HG02642 (cell line): ENCODE measurements at regions not wholly inside any gene's neighbourhood (a gene's known extent, or its start where the extent isn't known, plus 50 kb on each side); places are given as distances from the start of the nearest gene placed in this dataset.

ENCODE experiments used
- ATAC-seq: cut with Tn5 transposase; IDR thresholded peaks from one replicate; pipeline ENCODE4 v1.9.1; 2021; ENCODE audit warnings: mild to moderate bottlenecking; ENCODE audit not compliant: unreplicated experiment, poor library complexity

GRCh38 chr13:97057176-97057575, 62.9 kb upstream of the OXGR1 start:
- no peak for ATAC-seq

- no peak for ATAC-seq
Observed at GRCh38 chr13:97058391-97058790, 64.1 kb upstream of the OXGR1 start.

GRCh38 chr13:97058926-97059325, 64.7 kb upstream of the OXGR1 start:
- ATAC-seq, result no peak

- ATAC-seq, result no peak
Observed at GRCh38 chr13:97067017-97067895, 73.0 kb upstream of the OXGR1 start.

GRCh38 chr13:97068151-97068550, 73.9 kb upstream of the OXGR1 start:
- ATAC-seq, result no peak

GRCh38 chr13:97069050-97069815, 75.0 kb upstream of the OXGR1 start:
- no peak for ATAC-seq

- no peak for ATAC-seq
Observed at GRCh38 chr13:97072297-97072696, 78.0 kb upstream of the OXGR1 start.

- ATAC-seq, result no peak
Observed at GRCh38 chr13:97074618-97075017, 80.3 kb upstream of the OXGR1 start.

GRCh38 chr13:97076898-97077297, 82.6 kb upstream of the OXGR1 start:
- no peak for ATAC-seq

- ATAC-seq, result no peak
Observed at GRCh38 chr13:97077341-97077740, 83.1 kb upstream of the OXGR1 start.

GRCh38 chr13:97079726-97080125, 85.5 kb upstream of the OXGR1 start:
- ATAC-seq, result no peak

GRCh38 chr13:97082461-97083207, 88.4 kb upstream of the OXGR1 start:
- ATAC-seq, result no peak

- no peak for ATAC-seq
Observed at GRCh38 chr13:97091196-97091595, 96.9 kb upstream of the OXGR1 start.

- no peak for ATAC-seq
Observed at GRCh38 chr13:97100821-97101220, 106.5 kb upstream of the OXGR1 start.

GRCh38 chr13:97101912-97102708, 107.8 kb upstream of the OXGR1 start:
- no peak for ATAC-seq

- ATAC-seq, result no peak
Observed at GRCh38 chr13:97106323-97106722, 112.0 kb upstream of the OXGR1 start.

GRCh38 chr13:97107815-97108529, 113.7 kb upstream of the OXGR1 start:
- ATAC-seq, result no peak

GRCh38 chr13:97108530-97108900, 113.6 kb upstream of the MBNL2 start:
- no peak for ATAC-seq

- ATAC-seq, result no peak
Observed at GRCh38 chr13:97109256-97109655, 112.9 kb upstream of the MBNL2 start.
